ENCODE measurements at regions not wholly inside any gene's neighbourhood (a gene's known extent, or its start where the extent isn't known, plus 50 kb on each side); places are given as distances from the start of the nearest gene placed in this dataset.

GRCh38 chr5:32521481-32521880 is 63.9 kb upstream of the SUB1 start:
- no peak for TF ChIP-seq CTCF (IDR thresholded peaks at IDR 0.05; ENCODE audit: low read depth, low read length)
- H3K4me3 ChIP-seq (ENCODE audit: low read depth, low read length) = no peak overlapping the region
- DNase-seq = no peak
- H3K4me1 ChIP-seq = no peaks in the 10 kb centered on the region
- H3K9me3 ChIP-seq = no peaks in the 10 kb centered on the region
- no peaks in the 10 kb centered on the region for H3K36me3 ChIP-seq
- H3K27me3 ChIP-seq = no peaks in the 10 kb centered on the region; the same call in 1 of the 2 replicates

DNA sequence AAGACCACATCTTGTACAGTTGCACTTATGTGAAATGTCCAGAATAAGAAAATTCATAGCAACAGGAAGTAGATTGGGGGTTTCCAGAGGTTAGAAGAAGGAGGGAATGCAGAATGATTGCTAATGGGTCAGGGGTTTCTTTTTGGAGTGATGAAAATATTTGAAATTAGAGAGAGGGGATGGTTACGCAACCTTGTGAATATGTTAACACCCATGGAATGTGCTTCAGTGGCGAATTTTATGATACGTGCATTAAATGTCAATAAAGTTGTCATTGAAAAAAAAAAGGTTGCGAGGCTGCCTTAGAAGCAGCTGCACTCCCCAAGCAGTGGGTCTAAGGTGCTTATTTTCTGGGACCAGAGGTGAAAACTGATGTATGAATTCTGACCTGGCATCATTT is 64.4 kb upstream of the SUB1 start:
- TF ChIP-seq CTCF (IDR thresholded peaks at IDR 0.05; ENCODE audit: low read depth, low read length) = no peak
- no peaks in the 10 kb centered on the region for H3K4me1 ChIP-seq
- H3K9me3 ChIP-seq = no peaks in the 10 kb centered on the region
- H3K27me3 ChIP-seq = no peaks in the 10 kb centered on the region; the same call in 1 of the 2 replicates
- H3K36me3 ChIP-seq = no peaks in the 10 kb centered on the region
- H3K4me3 ChIP-seq (ENCODE audit: low read depth, low read length) = no peak overlapping the region
- no peak for DNase-seq

DNA sequence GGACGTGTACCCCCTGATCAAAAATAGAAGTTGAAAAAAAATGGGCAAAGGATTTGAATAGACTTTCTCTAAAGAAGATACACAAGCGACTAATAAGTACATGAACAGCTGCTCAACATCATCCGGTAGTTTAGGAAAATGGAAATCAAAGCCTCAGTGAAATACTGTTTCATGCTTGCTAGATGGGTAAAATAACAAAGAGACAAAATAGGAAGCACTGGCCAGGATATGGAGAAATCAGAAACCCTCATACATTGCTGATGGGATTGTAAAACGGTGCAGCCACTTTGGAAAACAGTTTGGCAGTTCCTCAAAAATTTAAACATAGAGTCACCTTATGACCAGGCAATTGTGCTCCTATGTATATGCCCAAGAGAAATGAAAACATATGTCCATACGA is 65.0 kb upstream of the SUB1 start:
- no peaks in the 10 kb centered on the region for H3K36me3 ChIP-seq
- no peaks in the 10 kb centered on the region for H3K9me3 ChIP-seq
- no peak for TF ChIP-seq CTCF (IDR thresholded peaks at IDR 0.05; ENCODE audit: low read depth, low read length)
- H3K27me3 ChIP-seq = no peaks in the 10 kb centered on the region; the same call in 1 of the 2 replicates
- DNase-seq = no peak
- H3K4me1 ChIP-seq = no peaks in the 10 kb centered on the region
- H3K4me3 ChIP-seq (ENCODE audit: low read depth, low read length) = no peak overlapping the region

- no peaks in the 10 kb centered on the region for H3K36me3 ChIP-seq
- no peaks in the 10 kb centered on the region for H3K9me3 ChIP-seq
- DNase-seq = no peak
- H3K27me3 ChIP-seq = no peaks in the 10 kb centered on the region; the same call in 1 of the 2 replicates
- H3K4me3 ChIP-seq (ENCODE audit: low read depth, low read length) = no peak overlapping the region
- no peak for TF ChIP-seq CTCF (IDR thresholded peaks at IDR 0.05; ENCODE audit: low read depth, low read length)
- no peaks in the 10 kb centered on the region for H3K4me1 ChIP-seq
Observed at GRCh38 chr5:32519508-32519907, 65.8 kb upstream of the SUB1 start.

GRCh38 chr5:32514806-32515205 is 70.3 kb upstream of the ZFR start:
- no peaks in the 10 kb centered on the region for H3K36me3 ChIP-seq
- H3K9me3 ChIP-seq = no peaks in the 10 kb centered on the region
- no peaks in the 10 kb centered on the region for H3K4me1 ChIP-seq
- no peak overlapping the region for H3K4me3 ChIP-seq (ENCODE audit: low read depth, low read length)
- no peaks in the 10 kb centered on the region; the same call in 1 of the 2 replicates for H3K27me3 ChIP-seq
- no peak for DNase-seq
- no peak for TF ChIP-seq CTCF (IDR thresholded peaks at IDR 0.05; ENCODE audit: low read depth, low read length)

GRCh38 chr5:32512926-32513325 is 68.4 kb upstream of the ZFR start:
- no peaks in the 10 kb centered on the region; the same call in 1 of the 2 replicates for H3K27me3 ChIP-seq
- no peak for TF ChIP-seq CTCF (IDR thresholded peaks at IDR 0.05; ENCODE audit: low read depth, low read length)
- DNase-seq = no peak
- no peaks in the 10 kb centered on the region for H3K36me3 ChIP-seq
- no peaks in the 10 kb centered on the region for H3K4me1 ChIP-seq
- no peaks in the 10 kb centered on the region for H3K9me3 ChIP-seq
- no peak overlapping the region for H3K4me3 ChIP-seq (ENCODE audit: low read depth, low read length)
